Transverse colon (tissue), 3 donors: ENCODE measurements at regions not wholly inside any gene's neighbourhood (a gene's known extent, or its start where the extent isn't known, plus 50 kb on each side); places are given as distances from the start of the nearest gene placed in this dataset.

Source experiments
- CTCF ChIP-seq, 5 experiments: fragments of 200-600 bp in 3 of 5; fragments of 450-650 bp in 2 of 5; sonication (generic) in 3 of 5; IDR thresholded peaks; 1 replicate in 2 of 5; 2 replicates in 3 of 5; pipeline ENCODE4 v1.5.1; 2016 to 2017; ENCODE audit warnings: antibody characterized with exemption in 5 of 5, inconsistent platforms in 3 of 5, mild to moderate bottlenecking in 2 of 5, moderate library complexity in 1 of 5
- EP300 ChIP-seq: sonication (generic); formaldehyde crosslinking; IDR thresholded peaks from one replicate; pipeline ENCODE4 v1.6.1; 2017; ENCODE audit warnings: antibody characterized with exemption, low read depth
- POLR2A ChIP-seq: fragments of 450-650 bp; IDR thresholded peaks from one replicate; pipeline ENCODE4 v1.6.1; 2016; ENCODE audit warnings: antibody characterized with exemption, mild to moderate bottlenecking, moderate library complexity

GRCh38 chr18:76227759-76228158 lies 267.3 kb downstream of the ZNF516 start:
- TF ChIP-seq CTCF (IDR thresholded peaks at IDR 0.05) = no peak
- no peak for TF ChIP-seq EP300
- TF ChIP-seq POLR2A = no peak
